ENCODE measurements at regions not wholly inside any gene's neighbourhood (a gene's known extent, or its start where the extent isn't known, plus 50 kb on each side); places are given as distances from the start of the nearest gene placed in this dataset.

GRCh38 chr2:191540681-191541080 lies 137.3 kb upstream of the NABP1 start:
- no peaks in the 10 kb centered on the region for H3K27me3 ChIP-seq
- H3K4me3 ChIP-seq: no peak overlapping the region
- DNase-seq: no peak
- H3K9me3 ChIP-seq: no peaks in the 10 kb centered on the region
- H3K36me3 ChIP-seq: no peaks in the 10 kb centered on the region

- no peaks in the 10 kb centered on the region for H3K9me3 ChIP-seq
- no peaks in the 10 kb centered on the region for H3K27me3 ChIP-seq
- no peaks in the 10 kb centered on the region for H3K36me3 ChIP-seq
- no peak overlapping the region for H3K4me3 ChIP-seq
- no peak for DNase-seq
These were observed 134.2 kb upstream of the NABP1 start for GRCh38 chr2:191543708-191544107.

GRCh38 chr2:191544461-191545062 lies 133.4 kb upstream of the NABP1 start:
- H3K36me3 ChIP-seq: no peaks in the 10 kb centered on the region
- no peak overlapping the region for H3K4me3 ChIP-seq
- no peak for DNase-seq
- no peaks in the 10 kb centered on the region for H3K27me3 ChIP-seq
- no peaks in the 10 kb centered on the region for H3K9me3 ChIP-seq

- no peak for DNase-seq
- Histone ChIP-seq H3K36me3 (no peaks in the 10 kb centered on the region), H3K4me3 (no peak overlapping the region), H3K27me3 (no peaks in the 10 kb centered on the region), H3K9me3 (no peaks in the 10 kb centered on the region)
These were observed 132.6 kb upstream of the NABP1 start for GRCh38 chr2:191545361-191545760.

- Histone ChIP-seq H3K36me3 (no peaks in the 10 kb centered on the region), H3K9me3 (no peaks in the 10 kb centered on the region), H3K27me3 (no peaks in the 10 kb centered on the region; the same call in 1 of the 2 replicates), H3K4me3 (no peak overlapping the region)
- no peak for DNase-seq
These were observed 125.9 kb upstream of the NABP1 start for GRCh38 chr2:191552066-191552465.

- Histone ChIP-seq H3K9me3 (no peaks in the 10 kb centered on the region), H3K4me3 (no peak overlapping the region), H3K27me3 (no peaks in the 10 kb centered on the region; the same call in 1 of the 2 replicates), H3K36me3 (no peaks in the 10 kb centered on the region)
- DNase-seq: no peak
These were observed 123.7 kb upstream of the NABP1 start for GRCh38 chr2:191554240-191554639.

GRCh38 chr2:191555092-191555742 lies 122.7 kb upstream of the NABP1 start:
- H3K4me3 ChIP-seq: no peak overlapping the region
- peak; percentile 64 for DNase-seq
- no peaks in the 10 kb centered on the region for H3K36me3 ChIP-seq
- no peaks in the 10 kb centered on the region for H3K9me3 ChIP-seq
- no peaks in the 10 kb centered on the region; the same call in 1 of the 2 replicates for H3K27me3 ChIP-seq

GRCh38 chr2:191556463-191556862 lies 121.5 kb upstream of the NABP1 start:
- no peaks in the 10 kb centered on the region for H3K36me3 ChIP-seq
- no peak for DNase-seq
- no peaks in the 10 kb centered on the region for H3K9me3 ChIP-seq
- H3K4me3 ChIP-seq: no peak overlapping the region
- H3K27me3 ChIP-seq: no peaks in the 10 kb centered on the region

- no peak for DNase-seq
These were observed 120.1 kb upstream of the NABP1 start for GRCh38 chr2:191557841-191558240.

GRCh38 chr2:191559569-191559968 lies 118.4 kb upstream of the NABP1 start:
- DNase-seq: no peak
- Histone ChIP-seq H3K9me3 (no peaks in the 10 kb centered on the region), H3K36me3 (no peaks in the 10 kb centered on the region), H3K4me3 (no peak overlapping the region), H3K27me3 (no peaks in the 10 kb centered on the region)

More at GRCh38 chr2:191557841-191558240, 120.1 kb upstream of the NABP1 start:
- Histone ChIP-seq H3K27me3 (no peaks in the 10 kb centered on the region), H3K36me3 (no peaks in the 10 kb centered on the region), H3K4me3 (no peak overlapping the region), H3K9me3 (no peaks in the 10 kb centered on the region)

GRCh38 chr2:191560411-191560980 lies 117.4 kb upstream of the NABP1 start:
- Histone ChIP-seq H3K4me3 (no peak overlapping the region), H3K27me3 (no peaks in the 10 kb centered on the region), H3K36me3 (no peaks in the 10 kb centered on the region), H3K9me3 (no peaks in the 10 kb centered on the region)
- DNase-seq: no peak

- DNase-seq: no peak
- Histone ChIP-seq H3K36me3 (no peaks in the 10 kb centered on the region), H3K9me3 (no peaks in the 10 kb centered on the region), H3K4me3 (no peak overlapping the region), H3K27me3 (no peaks in the 10 kb centered on the region)
These were observed 112.8 kb upstream of the NABP1 start for GRCh38 chr2:191565120-191565519.

- no peak for DNase-seq
- H3K4me3 ChIP-seq: no peak overlapping the region
- no peaks in the 10 kb centered on the region for H3K27me3 ChIP-seq
- no peaks in the 10 kb centered on the region for H3K36me3 ChIP-seq
- H3K9me3 ChIP-seq: no peaks in the 10 kb centered on the region
These were observed 112.2 kb upstream of the NABP1 start for GRCh38 chr2:191565647-191566198.

GRCh38 chr2:191566344-191566743 lies 111.6 kb upstream of the NABP1 start:
- Histone ChIP-seq H3K9me3 (no peaks in the 10 kb centered on the region), H3K36me3 (no peaks in the 10 kb centered on the region), H3K4me3 (no peak overlapping the region), H3K27me3 (no peaks in the 10 kb centered on the region)
- peak; percentile 47 for DNase-seq

- Histone ChIP-seq H3K27me3 (no peaks in the 10 kb centered on the region), H3K4me3 (no peak overlapping the region), H3K36me3 (no peaks in the 10 kb centered on the region), H3K9me3 (no peaks in the 10 kb centered on the region)
- DNase-seq: no peak
These were observed 110.7 kb upstream of the NABP1 start for GRCh38 chr2:191567206-191567605.

- Histone ChIP-seq H3K4me3 (no peak overlapping the region), H3K27me3 (no peaks in the 10 kb centered on the region), H3K9me3 (no peaks in the 10 kb centered on the region), H3K36me3 (no peaks in the 10 kb centered on the region)
- no peak for DNase-seq
These were observed 108.9 kb upstream of the NABP1 start for GRCh38 chr2:191569025-191569424.

GRCh38 chr2:191571163-191571769 lies 106.7 kb upstream of the NABP1 start:
- Histone ChIP-seq H3K27me3 (no peaks in the 10 kb centered on the region), H3K36me3 (no peaks in the 10 kb centered on the region), H3K4me3 (peak overlapping the region; percentile 19), H3K9me3 (no peaks in the 10 kb centered on the region)
- no peak for DNase-seq

Data from MG63 (cell line).